HepG2 (cell line): ENCODE measurements at regions not wholly inside any gene's neighbourhood (a gene's known extent, or its start where the extent isn't known, plus 50 kb on each side); places are given as distances from the start of the nearest gene placed in this dataset.

Experiments used
- SCMH1 ChIP-seq: sonication (generic); formaldehyde crosslinking; IDR thresholded peaks from 2 replicates; pipeline ENCODE4 v1.9.0; 2021; ENCODE audit warnings: missing genetic modification reagents, mild to moderate bottlenecking, borderline replicate concordance
- SRSF4 ChIP-seq: fragments of 200-400 bp; formaldehyde crosslinking; IDR thresholded peaks from one replicate; pipeline ENCODE4 v1.6.1; 2018; ENCODE audit warnings: mild to moderate bottlenecking, low read depth, low read length, moderate library complexity; ENCODE audit not compliant: poor library complexity, severe bottlenecking

DNA sequence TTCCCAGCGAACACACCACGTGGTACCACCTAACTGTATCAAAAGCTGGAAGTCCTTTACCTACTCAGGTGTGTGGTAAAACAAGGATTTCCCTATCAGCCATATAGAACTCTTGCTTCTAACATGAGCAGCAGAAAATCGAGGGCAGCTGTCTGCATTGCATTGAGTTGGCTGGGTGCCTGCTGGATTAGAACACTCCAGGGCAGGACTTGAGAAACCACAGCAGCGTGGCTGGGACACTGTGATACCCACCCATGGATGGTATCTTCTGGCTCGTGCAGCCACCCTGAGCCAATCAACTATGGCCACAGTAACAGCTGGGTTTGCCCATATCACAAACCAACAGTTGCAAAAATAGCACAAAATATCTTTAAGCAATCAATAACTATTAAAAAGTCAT lies 188.3 kb downstream of the FBXO15 start:
- TF ChIP-seq SRSF4 (no peak), SCMH1 (CRISPR knock-in tag) (no peak)
